NCI-H1092 treated with DMSO at 0.1 percent for 48 hours (cell line): ENCODE measurements at regions not wholly inside any gene's neighbourhood (a gene's known extent, or its start where the extent isn't known, plus 50 kb on each side); places are given as distances from the start of the nearest gene placed in this dataset.
"Not testable (repeated sequence)": the region's sequence is repeated elsewhere in the genome, so short reads cannot be mapped to it uniquely, and the experiment has no call there.

ENCODE experiments used
- DNase-seq: peaks from one replicate; lab custom pipeline; 2025; lab: John Stamatoyannopoulos, UW

DNA sequence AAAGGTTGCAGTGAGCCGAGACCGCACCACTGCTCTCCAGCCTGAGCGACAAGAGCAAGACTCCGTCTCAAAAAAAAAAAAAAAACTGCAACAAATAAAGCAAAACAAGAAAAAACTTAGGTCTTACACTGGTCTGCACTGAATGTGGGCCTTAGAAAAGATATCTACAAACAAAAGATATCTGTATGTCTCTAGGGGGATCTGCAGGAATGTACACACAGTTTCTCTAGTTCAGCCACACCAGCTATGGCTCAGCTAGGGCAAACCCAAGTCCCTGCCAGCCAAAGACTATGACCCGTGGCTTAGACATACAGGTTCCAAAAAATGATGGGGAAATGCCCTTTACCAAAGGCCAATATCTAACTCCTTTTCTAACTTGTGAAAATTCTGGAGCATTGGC is 202.4 kb upstream of the KAZN start:
- DNase-seq, result no peak

DNA sequence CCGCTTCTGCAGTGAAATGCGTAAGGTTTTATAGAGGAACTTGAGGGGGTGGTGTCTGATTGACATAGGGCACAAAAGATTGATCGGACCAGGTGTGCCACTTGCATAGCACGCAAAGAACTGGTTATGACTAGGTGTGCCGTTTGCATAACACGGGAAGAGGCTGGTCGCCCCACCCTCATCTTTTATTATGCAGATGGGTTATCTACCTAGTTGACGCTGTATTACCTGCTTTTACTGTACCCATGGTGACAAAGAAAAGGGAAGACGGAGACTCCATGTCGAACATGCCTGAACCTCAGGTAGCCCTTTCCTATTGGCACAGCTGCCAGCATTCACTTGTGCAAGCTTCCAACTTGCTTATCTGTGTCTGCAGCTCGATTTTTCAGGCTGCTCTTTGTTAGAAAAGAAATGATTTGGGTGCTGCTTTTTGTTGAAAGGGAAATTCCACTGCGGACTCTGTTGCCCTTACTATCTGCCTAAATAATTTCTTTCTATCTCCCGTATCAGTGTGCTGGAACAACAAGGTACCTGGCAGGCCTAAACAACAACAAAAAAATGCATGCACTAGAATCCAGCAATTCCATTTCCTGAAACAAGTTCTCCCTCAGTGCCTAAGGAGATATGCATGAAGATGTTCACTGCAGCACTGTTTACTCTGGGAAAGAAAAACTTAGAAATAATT is 194.4 kb upstream of the KAZN start:
- DNase-seq, result no peak

DNA sequence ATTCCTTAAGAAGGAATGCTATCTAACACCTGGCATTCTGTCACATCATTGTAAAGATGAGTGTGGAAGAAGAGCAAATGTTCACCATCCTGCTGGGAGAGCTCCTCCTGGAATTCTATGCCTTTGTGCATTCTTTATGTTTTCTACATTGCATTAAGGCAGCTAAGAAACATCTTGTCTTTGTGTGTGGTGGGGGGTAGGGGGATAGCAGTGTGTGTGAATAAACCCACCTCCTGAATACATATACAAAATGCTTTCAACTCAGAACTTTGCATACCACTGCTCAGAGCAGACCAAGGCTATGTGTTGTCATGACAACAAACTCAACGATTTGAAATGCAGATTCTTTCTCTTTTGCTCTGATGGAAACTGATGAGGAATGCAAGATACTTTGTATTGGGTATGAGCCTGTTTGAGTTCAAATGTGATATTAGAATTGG is 193.6 kb upstream of the KAZN start:
- no peak for DNase-seq

- DNase-seq, result no peak
Measured at GRCh38 chr1:14412235-14412634, 186.2 kb upstream of the KAZN start.

- DNase-seq, result no peak
Measured at GRCh38 chr1:14413819-14414490, 184.5 kb upstream of the KAZN start.

- peak; percentile 12 for DNase-seq
Measured at GRCh38 chr1:14415396-14415795, 183.1 kb upstream of the KAZN start.

DNA sequence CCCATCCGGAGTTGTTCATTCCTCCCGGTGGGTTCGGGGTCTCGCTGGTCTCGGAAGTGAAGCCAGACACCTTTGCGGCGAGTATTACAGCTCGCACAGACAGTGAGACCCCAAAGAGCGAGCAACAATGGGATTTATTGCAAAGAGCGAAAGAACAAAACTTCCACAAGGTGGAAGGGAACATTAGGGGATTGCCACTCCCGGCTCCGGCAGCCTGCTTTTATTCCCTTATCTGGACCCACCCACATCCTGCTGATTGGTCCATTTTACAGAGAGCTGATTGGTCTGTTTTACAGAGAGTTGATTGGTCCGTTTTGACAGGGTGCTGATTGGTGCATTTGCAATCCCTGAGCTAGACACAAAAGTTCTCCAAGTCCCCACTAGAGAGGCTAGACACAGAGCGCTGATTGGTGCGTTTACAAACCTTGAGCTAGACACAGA is 178.7 kb upstream of the KAZN start:
- DNase-seq, result not testable (repeated sequence)

- DNase-seq, result no peak
Measured at GRCh38 chr1:14420686-14421085, 177.8 kb upstream of the KAZN start.

- no peak for DNase-seq
Measured at GRCh38 chr1:14421295-14421976, 177.0 kb upstream of the KAZN start.

GRCh38 chr1:14421977-14422609 is 176.4 kb upstream of the KAZN start:
- DNase-seq, result no peak

DNA sequence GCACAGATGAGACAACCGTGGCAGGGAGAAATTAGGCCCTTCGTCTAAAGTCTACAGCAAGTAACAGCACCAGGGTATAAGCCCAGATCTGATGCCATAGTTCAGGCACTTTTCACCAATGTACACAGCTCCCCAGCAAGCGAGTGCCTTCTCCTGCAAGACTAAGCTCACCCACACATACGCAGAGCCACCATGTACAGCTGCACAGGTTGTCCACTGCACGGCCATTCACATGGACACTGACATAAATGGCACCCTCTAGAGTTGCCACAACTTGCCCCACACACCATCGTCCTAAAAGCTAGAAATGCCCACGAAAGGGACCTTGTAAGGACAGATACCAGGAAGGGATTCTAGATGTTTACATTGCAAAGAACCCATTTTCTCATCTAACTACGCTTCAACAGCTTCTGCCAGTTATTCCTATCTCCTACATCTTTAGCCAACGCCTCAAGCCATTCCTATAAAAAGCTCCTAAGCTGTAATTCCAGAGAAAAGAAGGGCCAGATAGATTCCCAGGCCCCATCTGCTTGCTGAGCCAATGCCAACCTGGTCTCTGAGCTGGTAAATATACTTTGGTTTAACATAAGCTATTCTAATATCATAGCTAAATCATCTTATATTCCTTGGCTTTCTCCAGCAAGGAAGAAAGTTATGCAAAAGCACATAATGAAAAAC is 174.0 kb upstream of the KAZN start:
- DNase-seq, result no peak

DNA sequence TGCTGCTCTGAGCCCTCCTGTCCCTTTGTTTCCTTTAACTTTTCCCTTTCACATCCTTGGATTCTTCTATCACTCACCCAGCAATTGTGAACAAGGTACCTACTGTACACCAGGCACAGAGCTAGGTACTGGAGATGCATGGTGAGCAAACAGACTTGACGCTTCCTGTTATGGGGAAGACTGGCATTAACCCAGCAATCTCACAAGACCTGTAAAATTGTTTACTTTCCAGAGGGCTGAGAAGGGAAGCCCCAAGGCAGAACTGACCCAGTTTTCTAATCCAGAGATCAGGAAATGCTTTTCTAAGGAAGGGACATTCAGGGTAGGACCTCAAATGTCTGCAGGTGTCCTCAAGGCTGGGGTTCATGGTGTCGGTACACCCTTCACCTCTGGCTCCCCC is 171.6 kb upstream of the KAZN start:
- DNase-seq, result no peak

DNA sequence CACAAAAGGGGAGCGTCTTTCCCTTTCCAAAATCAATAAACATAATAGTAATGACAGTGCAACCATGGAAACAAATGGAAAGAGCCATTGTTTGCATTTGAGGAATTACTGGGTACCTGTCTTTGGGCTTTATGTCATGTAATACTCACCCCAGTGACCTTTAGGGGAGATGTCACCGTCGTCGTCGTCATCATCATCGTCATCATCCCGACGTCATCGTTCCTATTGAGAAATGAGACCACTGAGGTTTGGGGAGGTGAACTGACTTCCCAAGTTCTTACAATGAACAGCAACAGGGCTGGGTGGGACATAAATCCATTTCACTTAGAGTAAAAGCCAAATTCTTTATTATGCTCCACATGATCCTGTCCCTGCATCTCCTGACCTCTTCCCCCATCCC is 168.9 kb upstream of the KAZN start:
- DNase-seq, result no peak

DNA sequence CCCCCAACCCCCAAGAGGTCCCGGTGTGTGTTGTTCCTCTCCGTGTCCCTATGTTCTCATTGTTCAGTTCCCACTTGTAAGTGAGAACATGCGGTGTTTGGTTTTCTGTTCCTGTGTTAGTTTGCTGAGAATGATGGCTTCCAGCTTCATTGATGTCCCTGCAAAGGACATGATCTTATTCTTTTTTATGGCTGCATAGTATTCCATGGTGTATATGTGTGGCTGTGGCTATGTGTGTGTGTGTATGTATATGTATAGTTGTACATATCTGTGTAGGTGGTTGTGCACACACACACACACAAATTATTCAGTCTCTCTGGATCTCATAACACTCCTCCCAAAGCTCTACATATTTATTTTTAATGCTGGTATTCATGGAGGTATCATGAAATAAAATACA is 165.8 kb upstream of the KAZN start:
- not testable (repeated sequence) for DNase-seq

DNA sequence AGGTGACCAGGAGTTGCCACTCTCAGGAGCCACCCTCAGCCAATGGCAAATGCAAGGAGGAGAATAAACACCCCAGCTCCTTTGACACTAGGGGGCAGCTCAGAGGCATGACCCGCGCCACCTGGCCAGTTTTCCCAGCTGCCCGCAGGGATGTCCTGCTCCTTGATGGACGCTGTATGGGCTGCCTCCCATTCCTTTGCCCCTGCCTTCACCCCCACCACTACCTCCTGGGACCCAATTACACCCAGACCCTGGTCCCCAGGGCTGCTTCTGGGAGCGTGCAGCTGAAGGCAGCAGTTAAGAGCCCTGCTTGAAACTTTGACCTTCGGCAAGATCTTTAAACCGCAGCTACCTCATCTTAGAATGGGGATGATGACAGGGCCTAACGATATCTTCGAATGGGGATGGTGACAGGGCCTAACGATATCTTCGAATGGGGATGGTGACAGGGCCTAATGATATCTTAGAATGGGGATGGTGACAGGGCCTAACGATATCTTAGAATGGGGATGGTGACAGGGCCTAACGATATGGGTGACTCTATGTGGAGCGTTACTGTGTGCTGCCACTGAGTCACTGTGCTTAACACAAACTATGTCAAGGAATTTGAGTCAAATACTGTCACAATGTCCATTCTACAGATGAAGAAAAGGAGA is 163.0 kb upstream of the KAZN start:
- DNase-seq, result no peak

- DNase-seq, result no peak
Measured at GRCh38 chr1:14437417-14437918, 161.0 kb upstream of the KAZN start.

- no peak for DNase-seq
Measured at GRCh38 chr1:14438127-14438769, 160.2 kb upstream of the KAZN start.

- no peak for DNase-seq
Measured at GRCh38 chr1:14439015-14439414, 159.5 kb upstream of the KAZN start.

DNA sequence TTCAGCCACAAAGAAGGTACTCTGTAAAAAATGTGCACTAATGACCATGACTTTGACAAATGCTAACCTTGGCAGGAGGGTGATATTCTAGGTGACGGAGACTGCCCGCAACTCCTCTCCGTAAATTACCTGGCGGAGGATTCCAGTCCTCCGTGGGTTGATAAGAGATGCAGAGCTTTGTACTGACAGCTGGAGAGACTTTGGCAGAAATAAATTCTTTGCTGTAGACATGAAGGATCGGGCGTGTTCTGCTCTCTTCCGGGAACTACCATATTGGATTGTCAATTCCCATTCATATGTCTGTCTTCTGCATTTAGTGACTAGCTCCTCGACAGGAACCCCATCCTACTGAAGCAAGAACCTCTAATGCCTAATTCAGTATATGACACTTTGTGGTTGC is 158.3 kb upstream of the KAZN start:
- DNase-seq, result no peak

GRCh38 chr1:14440731-14441130 is 157.8 kb upstream of the KAZN start:
- no peak for DNase-seq

DNA sequence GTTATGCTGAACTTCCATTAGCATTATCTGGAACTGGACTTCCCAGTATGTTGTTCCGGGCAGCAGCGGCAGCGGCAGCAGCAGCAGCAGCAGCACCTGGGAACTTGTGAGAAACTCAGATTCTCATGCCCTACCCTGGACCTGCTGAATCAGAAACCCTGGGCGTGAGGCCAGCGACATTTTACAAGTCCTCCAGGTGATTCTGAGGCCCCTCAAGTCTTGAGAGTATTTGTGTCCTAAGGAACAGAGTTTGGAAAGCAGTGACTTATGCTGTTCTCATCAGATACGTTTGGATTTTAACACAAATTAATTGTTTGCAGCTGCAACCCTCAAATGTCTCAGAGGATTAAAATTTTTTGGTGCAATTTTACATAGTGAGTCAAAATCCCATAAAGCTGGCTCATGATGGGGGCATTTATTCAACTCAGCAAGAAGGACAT is 157.2 kb upstream of the KAZN start:
- no peak for DNase-seq
